HEK293T (cell line): ENCODE measurements at regions not wholly inside any gene's neighbourhood (a gene's known extent, or its start where the extent isn't known, plus 50 kb on each side); places are given as distances from the start of the nearest gene placed in this dataset.

Source experiments
- ARNT ChIP-seq: fragments of 450-650 bp; IDR thresholded peaks from 2 replicates; pipeline ENCODE4 v1.6.1; 2017; ENCODE audit warnings: mild to moderate bottlenecking
- FOXK2 ChIP-seq: fragments of 450-650 bp; IDR thresholded peaks from 2 replicates; pipeline ENCODE4 v1.6.1; 2016; ENCODE audit warnings: mild to moderate bottlenecking
- FOXM1 ChIP-seq: fragments of 450-650 bp; IDR thresholded peaks from 2 replicates; pipeline ENCODE4 v1.6.1; 2017; ENCODE audit warnings: mild to moderate bottlenecking, borderline replicate concordance
- LEF1 ChIP-seq: fragments of 450-650 bp; IDR thresholded peaks from 2 replicates; pipeline ENCODE4 v1.6.1; 2017; ENCODE audit warnings: mild to moderate bottlenecking, borderline replicate concordance
- NFRKB ChIP-seq: fragments of 450-650 bp; IDR thresholded peaks from 2 replicates; pipeline ENCODE4 v1.6.1; 2016; ENCODE audit warnings: mild to moderate bottlenecking, moderate library complexity
- SUZ12 ChIP-seq: fragments of 450-650 bp; IDR thresholded peaks from 2 replicates; pipeline ENCODE4 v1.6.1; 2016; ENCODE audit warnings: mild to moderate bottlenecking

DNA sequence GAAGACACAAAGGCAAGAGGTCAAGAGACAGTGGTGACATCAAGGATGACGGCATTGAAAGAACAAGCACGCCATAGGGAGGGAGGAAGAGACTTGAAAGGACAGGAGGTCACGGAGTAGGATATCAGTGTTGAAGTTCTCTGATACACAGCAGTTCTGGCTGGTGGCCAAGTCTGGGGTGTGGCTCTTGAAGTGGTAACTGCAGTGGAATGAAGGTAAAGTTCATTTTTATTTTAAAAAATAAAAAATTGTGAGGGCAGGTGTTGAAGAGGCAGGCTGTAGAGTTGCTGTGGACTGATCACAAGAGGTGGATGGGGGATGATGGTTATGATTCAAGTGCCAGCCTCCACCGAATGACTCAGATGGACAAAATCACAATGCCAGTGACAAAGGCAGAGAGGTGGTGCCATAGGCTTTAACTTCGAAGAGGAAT is 53.2 kb upstream of the BMP2 start:
- TF ChIP-seq FOXK2 (no peak), FOXM1 (no peak), SUZ12 (no peak), NFRKB (no peak), ARNT (no peak), LEF1 (no peak)
